Psoas muscle (tissue), 7 donors: ENCODE measurements at regions not wholly inside any gene's neighbourhood (a gene's known extent, or its start where the extent isn't known, plus 50 kb on each side); places are given as distances from the start of the nearest gene placed in this dataset.
"Not testable (repeated sequence)": the region's sequence is repeated elsewhere in the genome, so short reads cannot be mapped to it uniquely, and the experiment has no call there.

Experiments
- ATAC-seq, 4 donors: fragments of 200-7000 bp; cut with Tn5 transposase; one replicate each; pipeline ENCODE4 v1.9.1; 2020; ENCODE audit warnings: moderate library complexity in 3 of 4, mild to moderate bottlenecking in 2 of 4
- DNase-seq, 2 donors: peaks; one replicate each; pipeline ENCODE4 v3.0.0-alpha.2; 2020
- H3K27ac ChIP-seq: fragments of 200-600 bp; one replicate; pipeline ENCODE4 v1.8.0; 2022
- H3K27me3 ChIP-seq, 3 donors: fragments of 200-600 bp in 1 of 3; one replicate each; pipeline versions ENCODE4 v1.6.1 to v1.8.0; 2013 to 2022; ENCODE audit warnings: low read length in 2 of 3, mild to moderate bottlenecking in 2 of 3, moderate library complexity in 1 of 3; ENCODE audit not compliant: insufficient read depth in 3 of 3
- H3K36me3 ChIP-seq, 2 donors: fragments of 200-600 bp in 1 of 2; one replicate each; pipeline versions ENCODE4 v1.6.1 to v1.8.0; 2013 to 2022; ENCODE audit warnings: low read depth in 1 of 2, mild to moderate bottlenecking in 1 of 2, moderate library complexity in 1 of 2; ENCODE audit not compliant: insufficient read depth in 1 of 2
- H3K4me1 ChIP-seq: fragments of 200-600 bp; one replicate; pipeline ENCODE4 v1.8.0; 2022
- H3K4me3 ChIP-seq: fragments of 200-600 bp; one replicate; pipeline ENCODE4 v1.8.0; 2022; ENCODE audit warnings: mild to moderate bottlenecking
- H3K9me3 ChIP-seq: fragments of 200-600 bp; one replicate; pipeline ENCODE4 v1.8.0; 2022
- CTCF ChIP-seq: fragments of 200-600 bp; IDR thresholded peaks from one replicate; pipeline ENCODE4 v1.8.0; 2022; ENCODE audit warnings: antibody characterized with exemption
- WGBS, 3 donors: extraction: QIAGEN DNeasy Blood & Tissue Kit; methylation state at CpG; one replicate each; pipeline versions ENCODE4 v1.1.6 to v1.1.7; 2013; 5-methylcytosine and 5-hydroxymethylcytosine counted together
- intact Hi-C, 2 donors: fragments of 100-400 bp; cut with DNase I; formaldehyde crosslinking; loops; one replicate each; pipeline versions ENCODE4 v1.11.0 to v1.14.2; 2022
- donor health status: healthy with polysubstance abuse.
- donor health status: DM: no; HTN: no; CAD: no; lungs with moderate emphysema.
- donor health status: Bipolar disorder and iron deficiency.
- donor health status: healthy.
- donor health status: DM: yes; HTN: yes; CAD: no.
- donor health status: DM: no; HTN: no; CAD: no.
- donor health status: DM: yes; HTN: yes; CAD: no.

DNA sequence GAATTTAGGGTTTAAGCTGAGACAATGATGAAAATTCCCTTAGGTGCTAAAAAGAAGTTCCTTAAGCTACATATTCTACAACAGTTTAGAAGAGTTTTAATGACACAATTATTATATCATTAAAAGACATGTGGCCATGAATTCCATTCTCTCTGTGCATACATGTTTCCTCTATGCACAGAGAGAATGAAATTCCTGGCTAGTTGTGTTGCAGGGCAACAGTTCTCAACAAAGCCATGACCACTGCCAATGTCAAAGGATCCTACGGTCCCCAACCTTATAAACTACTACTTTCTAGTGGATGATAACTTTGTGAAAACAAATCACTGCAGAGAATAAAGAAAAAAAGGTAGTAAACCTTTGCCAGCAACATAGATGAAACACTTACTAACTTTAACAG is 122.7 kb downstream of the OTOL1 start:
- H3K9me3 ChIP-seq = peaks cover 3% of the 10 kb centered on the region
- ATAC-seq (no peak), DNase-seq (no peak)
- no peaks in the 10 kb centered on the region for H3K36me3 ChIP-seq
- intact Hi-C loops = no loop called here
- 66 to 75% (median 72%) methylated on average over 1 of the region's 1 CpG for WGBS, 3 donors
- no peaks in the 10 kb centered on the region for H3K27me3 ChIP-seq
- no peak overlapping the region for H3K4me3 ChIP-seq
- no peak overlapping the region for H3K27ac ChIP-seq
- no peak for TF ChIP-seq CTCF
- no peaks in the 10 kb centered on the region for H3K4me1 ChIP-seq

GRCh38 chr3:161630794-161631193 is 134.2 kb downstream of the OTOL1 start:
- H3K4me1 ChIP-seq = no peaks in the 10 kb centered on the region
- WGBS, 3 donors = 32 to 45% (median 39%) methylated on average over 2 of the region's 2 CpGs
- no peaks in the 10 kb centered on the region for H3K36me3 ChIP-seq
- no peaks in the 10 kb centered on the region for H3K27me3 ChIP-seq
- H3K9me3 ChIP-seq = no peaks in the 10 kb centered on the region
- H3K4me3 ChIP-seq = no peak overlapping the region
- intact Hi-C loops = no loop called here
- DNase-seq = no peak
- no peak overlapping the region for H3K27ac ChIP-seq
- no peak for TF ChIP-seq CTCF
- ATAC-seq = no peak

DNA sequence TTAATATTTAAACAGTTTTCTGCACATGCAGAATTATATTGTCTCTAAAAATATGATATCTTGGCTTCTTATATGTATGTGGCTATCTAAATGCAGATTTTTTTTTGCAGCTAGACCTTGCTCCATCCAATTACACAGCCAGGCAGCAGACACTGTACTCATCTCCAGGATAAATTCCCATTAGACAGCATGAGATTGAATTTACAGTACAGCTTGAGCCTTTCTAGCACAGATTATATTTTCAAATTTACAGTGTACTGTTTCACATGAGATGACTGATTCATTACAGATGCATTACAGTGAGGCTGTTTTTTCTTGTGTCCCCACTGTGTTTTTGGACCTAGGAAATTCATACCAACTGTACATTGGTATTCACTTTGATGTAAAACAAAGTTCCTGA is 134.9 kb downstream of the OTOL1 start:
- Histone ChIP-seq H3K9me3 (no peaks in the 10 kb centered on the region), H3K36me3 (no peaks in the 10 kb centered on the region), H3K27ac (no peak overlapping the region), H3K4me1 (no peaks in the 10 kb centered on the region), H3K27me3 (no peaks in the 10 kb centered on the region), H3K4me3 (no peak overlapping the region)
- intact Hi-C loops = no loop called here
- ATAC-seq (no peak), DNase-seq (no peak)
- TF ChIP-seq CTCF = no peak

DNA sequence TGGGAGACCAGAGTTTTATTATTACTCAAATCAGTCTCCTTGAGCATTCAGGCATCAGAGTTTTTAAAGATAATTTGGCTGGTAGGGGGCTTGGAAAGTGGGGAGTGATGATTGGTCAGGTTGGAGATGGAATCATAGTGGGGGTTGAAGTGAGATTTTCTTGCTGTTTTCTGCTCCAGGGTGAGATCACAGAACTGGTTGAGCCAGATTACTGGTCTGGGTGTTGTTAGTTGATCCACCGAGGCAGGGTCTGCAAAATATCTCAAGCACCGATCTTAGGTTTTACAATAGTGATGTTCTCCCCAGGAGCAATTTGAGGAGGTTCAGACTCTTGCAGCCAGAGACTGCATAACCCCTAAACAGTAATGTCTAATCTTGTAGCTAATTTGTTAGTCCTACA is 141.0 kb downstream of the OTOL1 start:
- DNase-seq (no peak), ATAC-seq (no peak)
- Histone ChIP-seq H3K27me3 (no peaks in the 10 kb centered on the region), H3K4me3 (no peak overlapping the region), H3K36me3 (no peaks in the 10 kb centered on the region), H3K27ac (no peak overlapping the region), H3K9me3 (no peaks in the 10 kb centered on the region), H3K4me1 (no peaks in the 10 kb centered on the region)
- 63 to 77% (median 68%) methylated on average over 2 of the region's 2 CpGs for WGBS, 3 donors
- intact Hi-C loops = no loop called here
- no peak for TF ChIP-seq CTCF

GRCh38 chr3:161639095-161639494 is 142.5 kb downstream of the OTOL1 start:
- H3K27ac ChIP-seq, H3K4me3 ChIP-seq, ATAC-seq, H3K27me3 ChIP-seq, DNase-seq, H3K36me3 ChIP-seq, H3K4me1 ChIP-seq, H3K9me3 ChIP-seq, intact Hi-C loops: not testable (repeated sequence)
- WGBS, 3 donors = 77 to 81% (median 77%) methylated on average over 5 of the region's 5 CpGs
